ENCODE measurements at regions not wholly inside any gene's neighbourhood (a gene's known extent, or its start where the extent isn't known, plus 50 kb on each side); places are given as distances from the start of the nearest gene placed in this dataset.
A peak's percentile ranks its signal among the peaks of the same experiment; 100 is the strongest.
"Not testable (repeated sequence)": the region's sequence is repeated elsewhere in the genome, so short reads cannot be mapped to it uniquely, and the experiment has no call there.

DNA sequence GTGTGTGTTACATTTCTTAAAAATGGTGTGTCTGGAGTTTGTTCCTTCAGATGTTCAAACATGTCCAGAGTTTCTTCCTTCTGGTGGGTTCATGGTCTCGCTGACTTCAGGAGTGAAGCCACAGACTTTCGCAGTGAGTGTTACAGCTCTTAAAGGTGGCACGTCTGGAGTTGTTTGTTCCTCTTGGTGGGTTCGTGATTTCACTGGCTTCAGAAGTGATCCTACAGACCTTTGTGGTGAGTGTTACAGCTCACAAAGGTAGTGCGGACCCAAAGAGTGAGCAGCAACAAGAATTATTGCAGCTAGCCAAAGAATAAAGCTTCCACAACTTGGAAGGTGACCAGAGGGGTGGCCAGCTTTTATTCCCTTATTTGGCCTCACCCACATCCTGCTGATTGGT, 183.7 kb downstream of the COPRS start:
- DNase-seq = not testable (repeated sequence)

DNA sequence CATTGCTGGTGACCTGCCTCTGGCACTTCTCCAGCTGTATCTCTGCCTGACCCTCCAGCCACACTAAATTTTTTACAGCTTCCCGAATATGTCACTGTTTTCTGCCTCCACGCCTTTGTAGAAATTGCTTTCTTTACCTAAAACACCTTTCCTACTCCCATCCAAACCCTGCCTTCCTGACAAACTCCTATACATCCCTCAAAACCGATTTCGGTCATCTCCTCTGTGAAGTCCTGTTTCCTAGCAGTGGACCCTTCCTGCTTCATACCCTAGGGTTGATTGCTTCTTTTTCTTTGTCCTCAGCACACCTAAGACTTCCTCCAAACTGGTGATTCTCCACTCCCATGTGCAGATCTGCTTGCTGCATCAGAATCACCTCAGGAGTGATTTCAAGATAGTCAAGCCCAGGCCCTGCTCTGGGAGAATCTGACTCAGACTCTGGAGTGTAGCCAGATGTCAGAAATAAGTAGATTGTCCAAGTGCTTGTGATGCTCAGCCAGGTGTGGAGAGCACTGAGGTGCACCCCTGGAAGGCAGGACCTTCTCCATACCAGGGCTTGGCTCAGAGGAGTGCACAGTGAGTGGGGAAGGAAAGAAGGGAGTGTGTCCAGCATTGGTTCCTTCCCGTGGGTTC, 184.2 kb downstream of the COPRS start:
- DNase-seq = no peak

- DNase-seq = no peak
Measured at GRCh38 chr17:31674305-31674704, 184.7 kb downstream of the COPRS start.

DNA sequence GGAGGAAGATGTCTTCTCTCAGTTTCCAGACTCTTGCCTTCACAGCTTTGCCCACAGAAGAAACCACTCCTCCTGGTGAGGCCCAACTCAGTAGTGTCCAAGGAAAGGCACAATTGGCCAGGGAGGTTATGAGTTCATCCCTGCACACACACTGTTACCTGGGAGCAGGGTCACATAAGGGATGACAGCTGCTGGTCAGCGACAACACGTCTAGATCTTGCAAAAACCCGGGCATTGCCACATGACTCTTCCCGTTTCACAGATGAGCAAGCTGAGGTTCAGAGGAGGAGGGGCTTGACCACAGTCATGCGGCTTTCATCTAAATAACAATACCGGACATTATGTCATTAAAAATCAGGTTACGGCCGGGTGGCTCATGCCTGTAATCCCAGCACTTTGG, 186.0 kb downstream of the COPRS start:
- DNase-seq = no peak

DNA sequence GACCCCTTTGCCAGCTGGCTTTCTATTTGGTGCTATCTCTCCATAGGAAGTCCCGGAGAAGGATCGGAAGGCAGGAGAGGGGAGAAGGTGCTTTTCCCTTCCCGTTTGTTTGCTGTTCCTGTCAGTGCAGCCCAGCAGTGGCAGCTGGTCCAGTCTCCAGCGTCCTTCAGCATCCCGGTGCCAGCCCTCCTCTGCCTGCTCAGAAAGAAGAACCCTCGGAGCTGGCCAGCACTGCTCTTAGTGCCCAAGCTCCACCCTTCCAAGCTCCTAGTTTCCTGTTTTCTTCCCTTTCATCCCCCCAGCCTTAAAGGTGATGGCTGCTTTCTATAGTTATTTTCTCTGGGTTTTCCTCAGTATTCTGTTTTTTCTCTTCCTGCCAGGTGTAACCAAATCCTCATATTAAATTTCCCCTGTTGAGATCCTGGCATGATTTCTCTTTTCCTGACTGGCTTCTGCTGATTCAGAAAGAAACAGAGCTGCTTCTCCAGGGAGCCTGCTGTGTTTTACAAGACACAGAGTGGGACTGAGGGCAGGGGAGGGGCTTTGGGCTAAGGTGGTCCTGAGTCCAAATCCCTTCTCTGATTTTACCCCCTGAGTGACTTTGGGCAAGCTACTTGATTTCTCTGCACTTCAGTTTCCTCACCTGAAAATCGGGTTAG, 186.8 kb downstream of the COPRS start:
- no peak for DNase-seq

- DNase-seq = no peak
Measured at GRCh38 chr17:31663576-31663975, 195.5 kb downstream of the COPRS start.

- no peak for DNase-seq
Measured at GRCh38 chr17:31660684-31661083, 198.4 kb downstream of the COPRS start.

- DNase-seq = no peak
Measured at GRCh38 chr17:31657876-31658275, 201.2 kb downstream of the COPRS start.

DNA sequence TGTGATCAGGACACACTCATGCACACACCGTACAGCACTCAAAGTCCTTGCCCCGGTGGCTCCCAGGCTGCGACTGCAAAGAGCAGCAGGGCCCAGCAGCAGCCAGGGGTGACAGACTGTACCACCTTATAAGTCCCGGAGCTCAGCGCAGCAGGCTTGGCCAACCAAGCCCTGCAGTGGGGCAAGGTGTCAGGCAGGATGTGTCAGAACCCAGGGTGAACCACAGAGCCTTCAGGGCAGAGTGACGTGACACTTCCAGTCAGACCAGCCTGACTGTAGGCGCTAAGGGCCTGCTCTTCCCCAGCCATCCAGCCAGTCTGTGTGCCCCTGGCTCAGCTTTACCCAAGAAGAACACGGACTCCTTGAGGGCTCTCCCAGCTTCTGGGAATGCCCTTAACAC, 204.1 kb downstream of the COPRS start:
- no peak for DNase-seq

DNA sequence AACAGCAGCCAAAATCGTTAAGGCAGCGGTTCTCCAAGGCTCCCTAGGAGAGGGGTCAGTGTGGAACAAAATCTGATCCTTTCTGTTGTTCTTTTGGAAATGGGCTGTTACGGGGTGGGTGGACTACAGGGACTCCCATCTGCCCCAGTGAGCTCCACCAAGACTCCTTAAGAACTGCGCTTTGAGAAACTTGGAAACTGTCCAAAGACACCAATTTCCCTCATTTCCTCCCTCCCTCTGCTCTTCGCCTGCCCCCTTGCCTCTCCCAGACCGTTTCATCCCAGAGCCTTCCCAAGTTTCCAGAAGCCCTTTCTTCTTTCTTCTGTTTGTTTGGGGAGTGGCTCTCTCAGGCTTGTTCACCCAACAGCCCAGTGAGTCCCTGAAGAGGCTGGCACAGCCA, 205.4 kb downstream of the COPRS start:
- no peak for DNase-seq

DNA sequence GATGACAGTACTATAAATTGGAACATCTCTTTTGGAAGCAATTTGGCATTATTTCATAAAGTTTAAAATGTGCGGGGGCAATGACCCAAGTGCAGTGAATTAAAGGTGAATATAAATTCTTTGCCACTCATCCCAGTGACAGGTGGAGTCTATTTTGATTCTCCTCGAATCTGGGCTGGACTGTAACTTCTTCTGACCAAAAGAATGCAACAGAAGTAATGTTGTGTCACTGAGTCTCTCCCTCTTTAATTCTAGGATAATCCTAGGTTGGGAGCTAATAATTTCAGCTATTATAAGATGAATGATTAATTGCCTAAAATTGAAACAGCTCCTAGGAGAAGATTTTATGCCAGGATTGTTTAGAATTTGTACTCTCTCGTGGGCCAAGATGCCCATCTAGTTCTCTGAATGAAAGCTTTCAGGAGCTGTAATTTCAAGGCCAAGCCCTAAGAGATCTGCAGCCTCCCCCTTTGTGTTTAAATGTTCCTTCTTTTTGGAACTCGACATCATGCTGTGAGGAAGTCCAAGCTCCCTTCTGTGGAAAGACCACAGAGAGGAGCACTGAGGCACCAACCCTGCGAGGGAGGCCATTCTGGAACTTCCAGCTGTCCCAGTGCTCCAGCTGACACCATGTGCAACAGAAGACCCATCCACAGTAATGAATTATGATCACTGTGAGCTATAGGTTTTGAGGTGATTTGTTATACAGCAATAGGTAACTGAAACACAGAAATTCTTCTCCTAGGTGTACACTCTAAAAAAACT, 208.1 kb downstream of the COPRS start:
- DNase-seq = no peak

GRCh38 chr17:31649302-31649701, 209.7 kb downstream of the COPRS start:
- peak in 1 of 2 experiments; percentile 34 for DNase-seq

DNA sequence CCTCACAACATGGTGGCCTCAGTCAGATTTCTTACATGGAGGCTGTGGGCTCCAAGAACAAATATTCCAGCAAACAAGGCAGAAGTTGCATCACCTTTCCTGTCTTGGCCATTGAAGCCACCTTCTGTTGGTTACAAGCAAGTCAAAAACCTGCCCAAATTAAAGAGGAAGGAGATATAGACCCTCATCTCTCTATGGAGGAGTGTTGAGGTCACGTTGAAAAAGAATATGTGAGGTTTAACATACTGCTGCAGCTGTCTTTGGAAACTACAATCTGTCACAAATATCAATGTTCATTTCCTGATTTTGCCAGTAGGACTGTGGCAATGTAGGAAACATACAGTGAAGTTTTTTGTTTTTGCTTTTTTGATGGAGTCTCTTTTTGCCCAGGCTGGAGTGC, 211.4 kb downstream of the COPRS start:
- no peak for DNase-seq

- no peak for DNase-seq
Measured at GRCh38 chr17:31646642-31647041, 212.4 kb downstream of the COPRS start.

DNA sequence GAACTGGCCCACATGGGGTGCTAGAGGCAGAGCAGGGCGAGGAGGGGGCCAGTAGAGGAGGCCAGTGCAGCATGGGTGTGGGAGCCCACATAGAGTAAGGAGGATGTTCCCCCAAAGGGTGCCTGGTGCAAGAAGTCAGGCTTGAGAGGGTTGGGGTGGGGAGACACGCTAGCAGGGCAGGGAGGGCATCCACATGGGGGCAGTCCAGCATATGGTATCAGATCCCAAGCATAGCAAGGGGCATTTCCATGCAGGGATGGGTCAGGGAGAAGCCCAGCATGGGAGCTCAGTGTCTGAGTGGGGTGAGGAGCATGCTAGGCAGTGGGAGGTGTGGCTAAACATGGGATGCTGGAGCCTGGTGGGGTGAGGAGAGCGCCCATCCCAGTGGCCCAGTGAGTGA, 213.7 kb downstream of the COPRS start:
- DNase-seq = no peak

- no peak for DNase-seq
Measured at GRCh38 chr17:31631766-31632165, 227.3 kb downstream of the COPRS start.

- not testable (repeated sequence) for DNase-seq
Measured at GRCh38 chr17:31630866-31631265, 228.2 kb downstream of the COPRS start.

GRCh38 chr17:31629696-31630470, 229.2 kb downstream of the COPRS start:
- DNase-seq = peak; percentile 85 to 92

DNA sequence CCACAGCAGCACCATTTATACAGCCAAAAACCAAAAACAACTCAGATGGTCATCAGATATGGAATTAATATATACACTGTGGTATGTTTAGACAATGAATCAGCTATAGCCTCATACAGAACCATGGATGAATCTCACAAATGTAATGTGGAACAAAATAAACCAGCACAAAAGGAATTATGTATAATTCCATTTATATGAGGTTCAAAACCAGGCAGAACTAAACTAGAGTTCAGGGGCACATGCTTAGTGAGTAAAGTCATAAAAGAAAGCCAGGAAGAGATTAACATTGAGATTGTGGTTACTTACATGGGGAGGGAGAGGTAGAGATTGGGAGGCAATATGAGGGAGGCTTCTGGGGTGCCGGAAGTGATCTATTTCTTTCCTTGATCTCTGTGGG, 231.1 kb downstream of the COPRS start:
- DNase-seq = no peak

- DNase-seq = no peak
Measured at GRCh38 chr17:31623990-31624389, 232.5 kb downstream of the RAB11FIP4 start.

- DNase-seq = no peak
Measured at GRCh38 chr17:31622500-31622899, 231.0 kb downstream of the RAB11FIP4 start.

DNA sequence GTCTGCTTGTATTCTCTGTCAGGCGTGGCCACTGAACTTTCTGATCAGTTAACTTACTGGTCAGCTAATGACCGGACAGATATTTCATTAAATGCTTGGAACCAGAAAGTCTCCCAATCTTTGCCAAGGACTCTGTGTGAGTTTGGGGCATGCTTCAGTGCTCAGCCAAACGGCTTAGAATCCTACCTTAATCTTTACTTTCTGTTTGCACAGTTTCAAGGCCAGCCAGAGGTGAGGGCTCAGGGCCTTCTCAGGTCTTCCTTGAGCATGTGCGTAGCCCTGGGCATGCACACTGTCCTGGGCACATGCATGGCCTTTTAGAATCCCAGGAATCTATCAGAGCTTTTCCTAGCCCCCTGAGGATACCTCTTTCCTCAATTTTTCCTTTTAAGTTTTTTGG, 230.1 kb downstream of the RAB11FIP4 start:
- DNase-seq = no peak

DNA sequence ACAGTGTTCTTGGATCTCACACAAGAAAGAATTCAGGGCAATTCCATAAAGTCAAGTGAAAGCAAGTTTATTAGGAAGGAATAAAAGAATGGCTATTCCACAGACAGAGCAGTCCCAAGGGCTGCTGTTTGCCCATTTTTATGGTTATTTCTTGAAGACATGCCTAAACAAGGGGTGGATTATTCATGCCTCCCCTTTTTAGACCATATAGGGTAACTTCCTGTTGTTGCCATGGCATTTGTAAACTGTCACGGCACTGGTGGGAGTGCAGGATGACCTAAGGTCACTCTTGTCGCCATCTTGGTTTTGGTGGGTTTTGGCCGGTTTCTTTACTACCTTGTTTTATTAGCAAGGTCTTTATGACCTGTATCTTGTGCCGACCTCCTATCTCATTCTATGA, 219.6 kb downstream of the RAB11FIP4 start:
- not testable (repeated sequence) for DNase-seq

Data from NCI-H524 (cell line).